ENCODE measurements at regions not wholly inside any gene's neighbourhood (a gene's known extent, or its start where the extent isn't known, plus 50 kb on each side); places are given as distances from the start of the nearest gene placed in this dataset.

DNA sequence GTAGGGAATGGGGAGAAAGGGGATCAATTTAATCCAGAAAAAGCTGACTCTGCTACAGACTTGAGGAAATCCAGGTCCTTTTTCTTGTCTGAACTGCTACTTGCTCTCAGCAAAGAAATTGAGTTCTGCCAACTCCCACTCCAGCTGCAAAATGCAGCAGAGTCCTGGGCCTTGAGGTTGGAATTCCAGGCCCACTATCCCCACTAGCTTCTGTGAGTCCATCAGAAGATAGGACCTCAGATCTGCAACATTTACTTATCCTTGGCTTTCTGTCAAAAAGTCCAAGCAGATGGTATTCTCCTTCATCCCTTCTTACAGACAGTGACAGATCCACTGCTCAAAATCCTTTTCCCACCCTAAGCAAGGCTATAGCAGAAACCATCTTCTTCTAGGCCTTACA, 219.2 kb downstream of the ARHGAP12 start:
- DNase-seq (ENCODE audit: low spot score): no peak

DNA sequence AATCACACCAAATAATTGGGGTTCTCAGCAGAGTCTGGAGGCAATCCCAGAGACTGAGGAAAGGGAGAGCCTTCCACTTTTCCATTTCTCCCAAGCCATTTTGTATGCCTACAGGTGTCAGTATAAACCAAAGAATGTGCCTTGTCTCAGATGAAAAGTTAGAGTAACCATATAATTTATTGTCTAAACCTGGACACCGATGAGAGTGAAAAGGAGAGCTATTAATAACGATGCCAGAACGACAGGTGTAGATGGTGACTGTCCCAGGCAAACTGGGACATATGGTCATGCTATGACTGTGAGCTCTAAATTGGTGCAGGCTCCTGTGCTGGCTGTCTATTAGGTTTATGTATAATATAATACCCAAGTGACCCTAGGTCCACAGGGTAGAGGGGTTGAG, 219.6 kb downstream of the ARHGAP12 start:
- no peak for DNase-seq (ENCODE audit: low spot score)

DNA sequence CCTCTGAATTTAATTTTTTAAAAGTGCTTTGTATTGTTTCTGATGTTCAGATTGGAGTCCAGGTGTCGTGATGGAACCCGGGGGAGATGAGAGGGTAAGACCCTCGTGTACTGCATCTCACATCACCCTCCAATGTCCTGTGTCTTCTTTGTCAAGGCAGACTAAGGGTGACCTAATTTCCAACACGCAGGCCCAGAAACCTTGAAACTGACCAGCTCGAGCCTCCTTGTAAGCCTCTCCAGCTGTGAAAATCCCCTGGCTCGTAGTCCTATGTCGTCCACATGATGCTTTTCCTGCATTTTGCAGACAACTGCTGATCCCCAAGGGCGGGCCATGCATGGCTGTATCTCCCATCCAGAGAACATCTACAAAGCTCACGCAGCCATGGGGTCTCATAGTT, 220.2 kb downstream of the ARHGAP12 start:
- no peak for DNase-seq (ENCODE audit: low spot score)

DNA sequence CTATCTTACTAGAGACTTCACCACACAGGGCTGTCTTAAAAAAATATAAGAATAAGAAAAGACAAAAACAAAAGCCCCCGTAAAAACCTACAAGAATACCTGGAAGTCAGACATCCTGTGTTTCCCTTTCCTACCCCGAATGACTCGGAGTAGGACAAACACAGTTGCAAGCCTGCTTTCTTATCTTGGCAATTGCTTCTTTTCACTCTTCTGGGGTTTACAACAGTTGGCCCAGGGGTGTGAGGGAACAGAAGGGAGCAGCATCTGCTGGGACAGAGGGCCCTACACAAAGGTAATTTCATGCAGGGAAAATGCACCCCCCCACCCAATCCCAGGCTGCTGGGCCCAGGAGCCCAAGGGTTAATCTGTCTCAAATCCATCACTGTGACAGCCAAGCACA, 220.6 kb downstream of the ARHGAP12 start:
- DNase-seq (ENCODE audit: low spot score): no peak

DNA sequence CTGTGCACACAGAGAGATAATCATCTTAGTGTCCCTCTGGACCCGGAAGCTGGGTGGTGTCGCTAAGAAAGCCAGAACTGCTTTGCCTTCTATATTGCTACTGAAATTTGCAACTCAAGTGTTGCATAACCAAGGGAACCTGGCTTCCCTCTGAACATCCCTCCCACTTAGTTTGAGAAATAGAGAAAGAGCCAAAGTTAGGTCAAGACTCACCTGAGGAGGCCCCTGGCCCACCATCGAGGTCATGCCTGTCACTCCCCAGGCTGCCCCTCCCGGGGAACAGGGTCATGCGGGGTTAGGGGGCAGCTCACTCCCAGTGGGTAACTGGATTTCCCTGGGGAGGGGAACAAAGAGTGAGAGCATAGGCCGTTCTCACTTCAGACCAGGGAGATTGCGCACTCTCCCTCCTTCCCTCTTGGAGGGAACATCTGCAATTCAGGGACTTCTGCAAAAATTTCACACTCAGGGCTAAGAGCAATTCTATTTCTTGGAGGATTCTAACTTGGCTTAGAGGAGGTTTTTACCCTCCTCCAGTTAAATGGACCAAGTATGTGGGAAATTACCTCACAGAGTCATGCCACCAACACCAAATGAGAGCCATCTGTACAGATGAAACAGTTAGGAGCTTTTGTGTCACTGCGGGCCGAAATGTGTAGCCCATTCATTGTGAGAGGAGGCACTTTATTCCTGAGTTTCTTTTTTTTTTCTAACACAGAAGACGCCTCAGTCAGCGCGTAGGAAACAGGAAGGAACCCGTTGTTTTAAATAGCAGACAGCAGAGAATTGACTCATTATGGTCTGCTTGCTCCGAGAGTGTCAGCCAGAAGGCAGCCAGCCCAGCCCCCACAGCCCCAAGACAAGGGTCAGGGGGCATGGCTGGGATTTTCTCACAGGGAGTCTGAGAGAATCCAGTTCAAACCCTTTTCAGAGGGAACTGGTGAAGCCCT, 221.3 kb downstream of the ARHGAP12 start:
- peak; percentile 20 for DNase-seq (ENCODE audit: low spot score)

DNA sequence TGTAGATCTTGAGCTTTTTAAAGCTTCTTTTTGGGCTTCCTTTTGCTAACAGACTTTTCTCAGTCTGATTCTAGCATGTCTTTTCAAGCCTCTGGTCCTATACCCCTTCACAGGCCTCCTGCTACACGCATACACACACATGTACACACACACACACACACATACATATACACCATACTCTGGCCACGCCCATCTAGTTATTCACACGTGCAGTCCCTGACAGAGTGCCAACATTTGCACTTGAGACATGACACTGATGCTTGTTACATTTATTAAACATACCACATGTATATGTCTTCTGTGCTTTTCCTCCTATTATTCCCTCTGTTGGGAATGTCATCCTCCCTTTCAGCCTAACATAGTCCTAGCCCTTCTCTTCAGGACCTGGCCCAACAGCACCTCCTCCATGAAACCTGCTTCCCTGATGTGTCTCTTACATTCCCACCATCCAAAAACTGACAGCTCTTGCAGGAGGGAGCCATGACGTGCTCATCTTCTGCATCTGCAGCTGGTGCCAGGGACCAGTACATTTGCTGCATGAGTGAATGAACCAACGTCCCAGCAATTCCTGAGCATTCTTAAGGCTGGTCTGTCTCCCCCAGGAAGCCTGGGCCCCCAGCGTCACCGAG, 222.1 kb downstream of the ARHGAP12 start:
- no peak for DNase-seq (ENCODE audit: low spot score)

DNA sequence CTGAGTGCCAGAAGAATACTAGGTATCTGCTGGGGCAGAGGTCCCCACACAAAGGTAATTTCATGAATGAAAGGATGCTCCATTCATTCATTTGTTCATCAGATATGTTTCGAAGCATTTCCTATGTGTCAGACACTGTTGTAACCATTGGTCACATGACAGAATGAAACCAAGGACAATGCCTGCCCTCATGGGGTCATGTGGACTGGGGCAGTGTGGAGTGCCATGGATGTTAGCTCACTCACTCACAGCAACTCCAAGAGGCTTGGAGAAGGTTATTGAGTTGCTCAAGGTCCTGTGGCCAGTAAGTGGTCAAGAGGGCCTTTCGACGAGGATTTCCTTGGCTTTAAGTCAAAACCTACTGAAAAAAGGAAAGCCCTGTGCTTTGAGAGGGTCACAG, 223.5 kb downstream of the ARHGAP12 start:
- no peak for DNase-seq (ENCODE audit: low spot score)

DNA sequence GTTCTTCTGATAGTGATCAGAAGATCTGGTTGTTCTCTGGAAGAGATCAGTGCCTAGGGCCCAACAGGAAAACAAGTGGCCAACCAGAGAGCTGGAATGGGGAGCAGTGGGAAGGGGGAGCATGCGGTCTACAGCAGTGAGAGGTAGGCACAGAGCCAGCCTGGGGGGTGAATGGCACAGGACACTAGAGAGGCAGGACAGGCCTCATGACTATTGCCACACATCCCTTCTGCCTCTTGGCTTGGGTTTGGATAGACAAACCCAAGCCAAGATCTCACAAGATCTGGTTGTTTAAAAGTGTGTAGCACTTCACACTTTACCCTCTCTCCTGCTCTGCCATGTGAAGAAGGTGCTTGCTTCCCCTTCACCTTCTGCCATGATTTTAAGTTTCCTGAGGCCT, 224.4 kb downstream of the ARHGAP12 start:
- DNase-seq (ENCODE audit: low spot score): no peak

DNA sequence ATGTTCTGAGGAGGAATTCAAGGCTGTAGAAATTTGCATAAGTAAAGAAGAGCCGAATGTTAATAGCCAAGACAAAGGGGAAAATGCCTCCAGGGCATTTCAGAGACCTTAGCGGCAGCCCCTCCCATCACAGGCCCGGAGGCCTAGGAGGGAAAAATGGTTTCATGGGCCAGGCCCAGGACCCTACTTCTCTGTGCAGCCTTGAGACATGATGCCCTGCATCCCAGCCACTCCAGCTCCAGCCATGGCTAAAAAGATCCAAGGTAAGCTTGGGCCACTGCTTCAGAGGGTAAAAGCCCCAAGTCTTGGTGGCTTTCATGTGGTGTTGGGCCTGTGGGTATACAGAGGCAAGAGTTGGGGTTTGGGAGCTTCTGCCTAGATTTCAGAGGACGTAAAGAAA, 225.7 kb downstream of the ARHGAP12 start:
- no peak for DNase-seq (ENCODE audit: low spot score)

DNA sequence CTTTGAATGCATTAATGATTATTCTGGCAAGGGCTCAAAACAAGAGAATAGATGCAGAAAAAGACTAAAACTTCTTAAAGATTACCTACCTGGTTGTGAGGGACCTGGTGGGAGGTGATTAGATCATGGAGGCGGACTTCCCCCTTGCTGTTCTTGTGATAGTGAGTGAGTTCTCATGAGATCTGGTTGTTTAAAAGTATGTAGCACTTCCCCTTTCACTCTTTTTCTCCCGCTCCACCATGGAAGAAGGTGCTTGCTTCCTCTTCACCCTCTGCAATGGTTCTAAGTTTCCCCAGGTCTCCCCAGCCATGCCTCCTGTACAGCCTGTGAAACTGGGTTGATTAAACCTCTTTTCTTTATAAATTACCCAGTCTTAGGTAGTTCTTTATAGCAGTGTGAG, 226.6 kb downstream of the ARHGAP12 start:
- DNase-seq (ENCODE audit: low spot score): no peak

DNA sequence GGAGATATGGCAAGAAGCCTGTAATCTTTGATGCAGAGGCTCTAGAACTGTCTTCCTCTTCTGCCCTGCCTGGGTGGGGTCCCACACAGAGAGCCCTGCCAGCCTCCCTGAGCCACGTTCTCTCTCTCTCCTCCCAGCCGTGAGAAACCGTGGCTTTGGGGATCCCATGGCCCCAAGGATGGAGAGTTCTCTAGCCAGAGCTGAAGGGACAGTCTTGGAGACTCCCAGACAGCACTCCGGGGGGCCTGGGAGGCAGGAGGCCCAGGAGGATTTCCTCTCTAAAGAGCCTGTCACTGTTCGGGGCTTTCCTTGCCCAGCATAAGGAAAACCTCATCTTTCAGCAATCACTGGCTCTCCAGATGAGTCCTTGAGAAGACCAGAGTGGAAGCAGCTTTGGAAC, 227.1 kb downstream of the ARHGAP12 start:
- DNase-seq (ENCODE audit: low spot score): no peak

DNA sequence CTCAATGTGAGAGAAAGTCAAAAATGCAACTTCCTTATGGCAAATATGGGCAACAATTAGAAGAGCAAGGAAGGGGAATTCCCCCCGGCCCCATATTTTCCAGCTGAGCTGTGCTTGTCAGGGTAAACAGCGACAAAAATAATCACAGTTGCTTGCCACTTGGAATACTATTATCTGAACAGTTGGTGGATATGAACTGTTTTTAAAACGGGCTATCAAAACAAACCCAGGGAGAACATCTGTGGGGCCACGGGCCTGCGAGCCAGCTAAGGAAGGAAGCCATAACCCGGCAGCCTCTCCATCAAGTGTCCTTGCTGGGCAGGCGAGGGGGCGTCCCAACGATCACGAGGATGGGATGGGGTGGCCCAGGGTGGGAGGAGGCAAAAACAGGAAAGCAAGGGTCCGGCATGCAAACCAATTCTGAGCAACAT, 228.4 kb downstream of the ARHGAP12 start:
- DNase-seq (ENCODE audit: low spot score): no peak

DNA sequence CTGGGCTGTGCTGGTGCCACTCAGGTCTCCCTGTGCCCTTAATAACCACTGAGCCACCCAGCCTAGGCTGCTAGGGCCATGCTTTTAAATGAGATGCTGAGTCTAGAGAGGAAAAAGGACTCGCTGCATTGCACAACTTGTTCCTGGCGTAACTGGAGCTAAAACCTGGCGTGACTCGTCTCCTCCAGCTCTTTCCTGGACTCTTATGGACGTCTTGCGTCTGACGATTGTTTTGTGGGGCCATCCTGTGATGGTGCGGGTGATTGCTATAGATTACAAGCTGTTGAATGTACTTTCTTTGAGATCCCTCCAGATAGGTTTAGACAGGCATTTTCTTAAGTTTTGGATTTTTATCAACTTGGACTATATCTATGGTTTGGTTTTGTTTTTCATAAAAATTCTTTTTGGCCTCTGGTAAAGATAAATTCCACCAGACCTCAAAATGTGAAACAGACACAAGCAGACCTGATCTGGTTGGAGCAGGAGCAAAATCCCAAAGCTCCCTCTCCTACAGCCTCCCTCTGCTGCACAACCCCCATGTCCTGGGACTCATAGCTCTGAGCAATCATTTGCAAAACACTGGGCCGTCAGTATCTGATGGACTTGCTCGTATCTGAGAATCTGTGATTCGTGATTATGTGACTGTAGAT, 230.3 kb downstream of the ARHGAP12 start:
- no peak for DNase-seq (ENCODE audit: low spot score)

DNA sequence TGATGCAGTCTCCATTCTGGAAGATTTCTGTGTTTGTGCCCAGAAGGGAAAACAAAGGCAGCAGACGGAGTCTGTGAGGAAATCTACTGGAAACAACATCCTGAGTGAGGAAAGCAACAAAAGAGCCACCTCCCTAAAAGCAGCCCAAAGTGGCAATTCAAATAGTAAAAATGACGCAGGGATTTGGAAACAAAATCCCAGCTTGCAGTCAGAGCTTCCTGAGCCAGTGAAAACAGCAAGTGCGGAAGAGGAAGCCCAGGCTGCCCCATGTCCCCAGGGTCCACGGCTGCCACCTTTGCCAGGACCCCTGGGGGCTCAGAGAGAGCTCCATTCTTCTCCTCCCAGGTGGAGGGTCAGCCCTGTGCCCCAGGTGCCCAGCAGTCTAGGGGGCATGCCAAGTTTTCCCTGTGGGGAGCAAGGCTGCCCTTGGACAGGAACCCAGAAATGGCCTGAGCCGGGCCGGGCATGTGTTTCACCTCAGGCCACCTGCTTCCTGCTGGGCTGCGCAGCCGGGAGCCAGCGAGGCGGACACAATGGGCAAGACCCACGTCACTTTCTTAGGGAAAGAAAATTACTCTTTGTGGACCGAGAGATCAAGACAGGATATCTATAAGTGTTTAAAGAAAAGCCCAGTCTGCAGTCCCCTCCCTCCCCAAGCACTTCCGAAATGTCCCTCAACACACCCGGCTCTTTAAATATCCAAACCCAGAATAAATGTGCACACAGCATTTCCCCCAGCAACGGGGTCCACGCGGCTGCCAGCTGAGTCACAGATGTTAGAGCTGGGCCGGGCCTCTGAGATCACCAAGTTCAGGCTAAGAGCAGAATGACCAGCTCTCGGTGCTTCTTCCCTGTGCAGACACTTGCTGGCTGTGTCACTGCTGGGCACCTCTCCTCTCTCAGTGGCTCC, 231.1 kb downstream of the ARHGAP12 start:
- no peak for DNase-seq (ENCODE audit: low spot score)

DNA sequence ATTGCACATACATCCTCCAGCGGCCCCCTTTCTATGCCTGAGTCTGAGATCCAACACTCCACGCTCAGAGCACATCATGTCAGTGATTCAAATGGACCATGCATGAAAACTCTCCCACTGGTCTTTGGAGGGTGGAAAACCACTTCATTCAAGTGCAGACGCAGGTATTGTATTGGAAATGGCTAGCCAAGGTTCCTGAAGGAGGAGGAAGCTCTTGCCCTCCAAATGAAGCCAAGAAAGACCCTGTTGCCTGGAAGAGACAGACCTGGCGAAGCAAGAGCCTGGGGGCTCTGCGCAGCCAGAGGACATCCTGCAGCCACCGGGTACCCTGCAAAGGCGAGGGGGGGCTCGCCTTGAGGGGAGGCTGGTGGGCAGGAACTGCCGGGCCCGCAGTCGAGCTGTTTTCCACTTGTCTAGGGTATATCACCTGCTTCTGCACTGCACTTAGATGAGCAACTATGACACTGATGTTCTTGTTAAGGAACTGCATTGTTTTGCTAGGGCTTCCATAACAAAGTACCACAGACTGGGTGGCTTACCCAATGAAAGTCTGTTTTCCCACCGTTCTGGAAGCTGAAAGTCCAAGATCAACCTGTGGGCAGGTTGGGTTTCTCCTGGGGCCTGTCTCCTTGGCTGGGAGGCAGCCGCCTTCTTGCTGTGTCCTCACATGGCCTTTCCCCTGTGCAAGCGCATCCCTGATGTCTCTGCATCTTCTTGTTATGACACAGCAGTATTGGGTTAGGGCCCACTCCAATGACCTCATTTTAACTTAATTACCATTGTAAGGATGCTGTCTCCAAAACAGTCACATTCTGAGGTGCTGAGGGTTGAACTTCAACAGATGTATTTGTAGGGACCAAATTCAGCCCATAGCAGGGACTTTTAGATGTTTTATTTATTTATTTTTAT, 233.4 kb downstream of the ARHGAP12 start:
- DNase-seq (ENCODE audit: low spot score): no peak

DNA sequence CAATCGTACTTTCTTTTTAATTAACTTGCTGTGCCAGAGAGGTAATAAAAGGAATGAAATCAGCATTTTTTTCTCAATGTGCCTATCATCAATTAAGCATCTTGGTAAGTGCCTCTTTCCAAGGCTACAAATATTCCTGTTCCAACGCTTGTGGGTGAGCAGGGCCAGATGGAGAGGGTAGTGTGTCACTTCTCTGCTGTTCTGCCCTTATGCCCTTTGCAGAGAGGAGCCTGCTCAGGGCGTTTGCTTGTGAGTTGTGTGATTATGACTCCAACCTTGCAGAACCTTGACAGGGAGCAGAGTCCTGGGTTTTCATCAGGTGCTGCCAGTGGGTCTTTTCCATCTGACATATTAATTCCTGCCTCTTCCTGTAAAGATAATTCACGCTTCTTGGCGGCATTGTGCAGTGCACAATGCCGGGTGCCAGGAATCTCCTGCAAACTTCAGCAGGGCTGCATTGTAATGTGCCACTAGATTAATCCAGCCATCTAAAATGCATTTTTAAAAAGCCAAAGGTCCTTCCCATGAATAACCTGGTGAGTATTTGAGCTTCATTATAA, 234.4 kb downstream of the ARHGAP12 start:
- DNase-seq (ENCODE audit: low spot score): no peak

DNA sequence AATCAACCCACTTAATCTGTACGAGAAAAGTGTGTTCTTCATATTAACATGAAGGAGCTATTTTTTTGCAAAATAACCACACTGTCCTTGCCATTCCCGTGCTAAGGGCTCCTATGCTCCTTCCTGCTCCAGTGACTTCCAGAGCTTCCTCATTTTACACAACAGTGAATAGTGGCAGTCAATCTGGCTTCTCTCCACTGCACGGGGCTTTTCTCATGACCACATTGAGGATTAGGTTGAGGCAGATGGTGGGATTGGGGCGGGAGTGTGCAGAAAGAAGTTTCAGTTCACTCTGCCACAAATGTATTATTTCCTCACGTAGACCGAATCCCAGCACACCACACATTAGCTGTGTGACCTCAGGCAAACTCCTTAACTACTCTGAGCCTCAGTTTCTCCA, 235.1 kb downstream of the ARHGAP12 start:
- no peak for DNase-seq (ENCODE audit: low spot score)

DNA sequence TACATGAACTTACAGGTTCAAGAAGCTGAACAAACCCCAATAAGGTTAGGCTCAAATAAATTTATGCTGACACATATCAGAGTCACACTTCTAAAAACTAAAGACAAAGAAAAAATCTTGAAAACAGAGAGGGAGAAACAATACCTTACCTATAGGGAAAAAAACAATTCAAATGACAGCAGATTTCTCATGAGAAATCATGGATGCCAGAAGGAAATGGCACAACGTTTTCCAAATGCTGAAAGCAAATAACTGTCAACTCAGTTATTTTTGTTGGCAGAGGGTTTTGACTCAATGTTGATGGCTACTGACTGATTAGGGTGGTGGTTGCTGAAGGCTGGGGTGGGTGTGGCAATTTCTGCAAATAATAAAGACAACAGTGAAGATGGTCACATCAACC, 239.4 kb downstream of the ARHGAP12 start:
- DNase-seq (ENCODE audit: low spot score): no peak

DNA sequence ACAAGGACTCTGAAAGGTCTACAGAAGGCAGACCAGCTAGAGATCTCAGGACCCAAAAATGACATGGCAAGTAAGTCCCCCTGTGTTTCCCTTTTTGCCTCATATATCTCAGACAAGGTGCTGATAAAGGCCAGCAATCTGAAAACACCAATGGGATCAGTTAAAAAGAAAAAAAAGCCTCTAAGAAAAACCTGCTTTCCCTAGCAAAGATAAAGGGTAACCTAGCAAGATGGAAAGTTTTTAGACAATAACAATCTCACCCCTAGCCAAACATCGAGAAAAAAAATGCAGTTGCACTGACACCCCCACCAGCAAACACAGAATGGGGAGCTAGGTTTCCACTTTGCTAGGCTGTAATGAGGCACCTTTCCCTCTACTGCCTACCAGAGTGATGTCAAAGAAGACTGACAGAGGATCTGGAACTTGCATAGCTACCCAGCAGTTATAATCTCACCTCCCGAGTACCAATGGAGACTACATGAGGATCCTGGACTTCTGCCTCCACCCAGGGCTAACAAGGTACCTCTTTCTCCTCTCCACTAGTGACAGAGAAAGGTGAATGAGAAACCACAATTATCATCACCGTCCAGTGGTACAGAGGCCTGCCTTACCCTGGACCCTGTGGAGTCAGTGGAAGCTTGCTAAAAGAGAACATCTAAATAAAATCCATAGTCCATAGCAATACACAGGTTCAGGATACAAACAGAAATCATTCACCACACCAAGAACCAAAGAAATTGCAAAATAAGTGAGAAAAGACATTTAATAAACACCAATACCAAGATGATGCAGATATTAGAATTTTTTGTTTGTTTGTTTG, 240.8 kb downstream of the ARHGAP12 start:
- no peak for DNase-seq (ENCODE audit: low spot score)

DNA sequence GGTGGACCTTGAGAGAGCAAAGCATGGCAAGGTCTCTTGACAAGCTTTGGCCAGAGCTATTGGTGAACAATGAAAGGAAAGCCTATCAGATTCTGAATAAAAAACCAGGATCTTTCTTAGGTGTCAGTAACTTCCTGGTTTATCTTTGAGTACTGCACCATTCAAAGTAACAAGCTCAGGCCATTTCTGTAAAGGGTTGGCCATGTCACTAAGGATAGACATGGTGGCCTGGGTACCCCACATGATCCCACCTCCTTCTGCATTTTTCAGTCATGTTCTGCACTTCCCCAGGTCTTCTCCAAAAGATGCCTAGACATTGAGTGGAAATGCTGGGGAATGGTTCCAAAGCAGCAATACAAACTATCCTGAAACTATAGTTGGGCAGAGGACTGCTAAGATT, 242.0 kb downstream of the ARHGAP12 start:
- DNase-seq (ENCODE audit: low spot score): no peak
